HEK293T (cell line): ENCODE measurements at regions not wholly inside any gene's neighbourhood (a gene's known extent, or its start where the extent isn't known, plus 50 kb on each side); places are given as distances from the start of the nearest gene placed in this dataset.

Source experiments
- ARNT ChIP-seq: fragments of 450-650 bp; IDR thresholded peaks from 2 replicates; pipeline ENCODE4 v1.6.1; 2017; ENCODE audit warnings: mild to moderate bottlenecking
- BHLHE40 ChIP-seq: fragments of 450-650 bp; IDR thresholded peaks from 2 replicates; pipeline ENCODE4 v1.6.1; 2016; ENCODE audit warnings: mild to moderate bottlenecking, moderate library complexity, borderline replicate concordance
- ELF4 ChIP-seq: fragments of 450-650 bp; IDR thresholded peaks from 2 replicates; pipeline ENCODE4 v1.6.1; 2017; ENCODE audit warnings: antibody characterized with exemption
- SP1 ChIP-seq: fragments of 450-650 bp; IDR thresholded peaks from 2 replicates; pipeline ENCODE4 v1.6.1; 2017
- SUZ12 ChIP-seq: fragments of 450-650 bp; IDR thresholded peaks from 2 replicates; pipeline ENCODE4 v1.6.1; 2016; ENCODE audit warnings: mild to moderate bottlenecking
- TARDBP ChIP-seq: fragments of 450-650 bp; IDR thresholded peaks from 2 replicates; pipeline ENCODE4 v1.6.1; 2016
- TF ChIP-seq, protein P1 (sequence below): fragments of 450-650 bp; IDR thresholded peaks from 2 replicates; pipeline ENCODE4 v1.6.1; 2016

DNA sequence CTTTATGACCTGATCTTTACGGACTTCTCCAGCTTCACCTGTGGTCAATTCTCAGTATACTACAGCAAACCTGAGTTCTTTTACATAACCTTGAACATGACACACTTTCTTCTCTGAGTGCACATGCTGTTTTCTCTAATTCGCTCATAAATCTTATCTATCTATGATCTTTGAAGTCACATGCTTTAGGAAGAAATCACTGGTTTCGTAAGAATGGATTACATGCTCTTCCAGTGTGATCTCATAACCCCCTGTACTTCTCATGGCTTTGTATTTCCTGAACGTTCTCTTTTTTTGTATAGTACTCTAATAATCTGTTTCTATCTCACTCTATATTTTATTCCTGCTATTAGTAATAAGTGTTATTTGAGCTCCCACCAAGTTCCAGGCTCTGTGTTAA is 1165.2 kb downstream of the TBL1XR1 start:
- TF ChIP-seq BHLHE40 (no peak), TARDBP (no peak), ELF4 (no peak), SP1 (no peak), SUZ12 (no peak), ARNT (no peak)
- TF ChIP-seq, protein P1, sequence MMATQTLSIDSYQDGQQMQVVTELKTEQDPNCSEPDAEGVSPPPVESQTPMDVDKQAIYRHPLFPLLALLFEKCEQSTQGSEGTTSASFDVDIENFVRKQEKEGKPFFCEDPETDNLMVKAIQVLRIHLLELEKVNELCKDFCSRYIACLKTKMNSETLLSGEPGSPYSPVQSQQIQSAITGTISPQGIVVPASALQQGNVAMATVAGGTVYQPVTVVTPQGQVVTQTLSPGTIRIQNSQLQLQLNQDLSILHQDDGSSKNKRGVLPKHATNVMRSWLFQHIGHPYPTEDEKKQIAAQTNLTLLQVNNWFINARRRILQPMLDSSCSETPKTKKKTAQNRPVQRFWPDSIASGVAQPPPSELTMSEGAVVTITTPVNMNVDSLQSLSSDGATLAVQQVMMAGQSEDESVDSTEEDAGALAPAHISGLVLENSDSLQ: 0 out of 2 replicates have a peak, but pooled peaks have one; percentile 2
